ENCODE measurements at regions not wholly inside any gene's neighbourhood (a gene's known extent, or its start where the extent isn't known, plus 50 kb on each side); places are given as distances from the start of the nearest gene placed in this dataset.

DNA sequence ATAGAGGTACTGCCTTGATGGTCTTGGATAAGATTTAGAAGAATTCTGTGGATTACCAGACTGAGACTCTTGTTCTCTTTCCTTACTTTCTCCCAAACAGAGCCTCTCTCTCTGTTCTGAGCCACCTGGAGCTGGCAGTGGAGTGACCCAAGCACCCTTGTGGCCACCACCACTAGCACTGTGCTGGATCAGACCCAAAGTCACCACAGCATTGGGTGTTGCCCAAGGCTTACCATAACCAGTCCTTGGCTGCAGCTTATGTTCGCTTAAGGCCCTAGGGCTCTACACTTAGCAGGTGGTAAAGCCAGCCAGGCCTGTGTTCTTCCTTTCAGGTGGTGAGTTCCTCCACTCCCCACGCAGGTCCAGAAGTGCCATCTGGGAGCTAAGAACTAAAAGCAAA lies 79.8 kb downstream of the SEM1 start:
- H3K9me3 ChIP-seq (ENCODE audit: control insufficient read depth in 1 of 2, insufficient read depth in 1 of 2, low read depth in 1 of 2, low read length in 2 of 2), result no peaks in the 10 kb centered on the region
- DNase-seq (ENCODE audit: low read depth, low spot score), result no peak
- H3K4me1 ChIP-seq (ENCODE audit: control insufficient read depth in 1 of 2, insufficient read depth in 2 of 2, low read length in 2 of 2), result no peaks in the 10 kb centered on the region
- ATAC-seq, result no peak
- RAD21 ChIA-PET (ENCODE audit: low non-redundant PET in 1 of 2, low total read pairs in 2 of 2, uncharacterized antibody in 2 of 2, unreplicated experiment in 2 of 2), result no interaction called here
- no peaks in the 10 kb centered on the region for H3K79me2 ChIP-seq (ENCODE audit: insufficient read depth, low read length)
- POLR2A ChIA-PET, result no interaction called here
- H3K9me2 ChIP-seq (ENCODE audit: insufficient read depth), result no peaks in the 10 kb centered on the region
- no peak overlapping the region for H2AFZ ChIP-seq (ENCODE audit: low read depth, low read length, poor library complexity, severe bottlenecking)
- H3K36me3 ChIP-seq (ENCODE audit: control insufficient read depth in 1 of 2, insufficient read depth in 2 of 2, low read length in 2 of 2), result no peaks in the 10 kb centered on the region
- no TSS peak for BruUV-seq (replicated peaks)
- no peak overlapping the region for H3K9ac ChIP-seq (ENCODE audit: low read length)
- H3K27me3 ChIP-seq (ENCODE audit: insufficient read depth, low read length), result no peaks in the 10 kb centered on the region
- H4K20me1 ChIP-seq (ENCODE audit: insufficient read depth), result no peaks in the 10 kb centered on the region
- no peak overlapping the region for H3K4me3 ChIP-seq (replicated peaks in 1 of 2; ENCODE audit: low read depth in 1 of 2, low read length in 2 of 2)
- CTCF ChIA-PET, result no interaction called here
- TF ChIP-seq POLR2AphosphoS5 (IDR thresholded peaks at IDR 0.05; ENCODE audit: low read depth, low read length), result no peak
- TF ChIP-seq CEBPB (IDR thresholded peaks at IDR 0.05; ENCODE audit: low read depth), result no peak
- TF ChIP-seq, protein P1, sequence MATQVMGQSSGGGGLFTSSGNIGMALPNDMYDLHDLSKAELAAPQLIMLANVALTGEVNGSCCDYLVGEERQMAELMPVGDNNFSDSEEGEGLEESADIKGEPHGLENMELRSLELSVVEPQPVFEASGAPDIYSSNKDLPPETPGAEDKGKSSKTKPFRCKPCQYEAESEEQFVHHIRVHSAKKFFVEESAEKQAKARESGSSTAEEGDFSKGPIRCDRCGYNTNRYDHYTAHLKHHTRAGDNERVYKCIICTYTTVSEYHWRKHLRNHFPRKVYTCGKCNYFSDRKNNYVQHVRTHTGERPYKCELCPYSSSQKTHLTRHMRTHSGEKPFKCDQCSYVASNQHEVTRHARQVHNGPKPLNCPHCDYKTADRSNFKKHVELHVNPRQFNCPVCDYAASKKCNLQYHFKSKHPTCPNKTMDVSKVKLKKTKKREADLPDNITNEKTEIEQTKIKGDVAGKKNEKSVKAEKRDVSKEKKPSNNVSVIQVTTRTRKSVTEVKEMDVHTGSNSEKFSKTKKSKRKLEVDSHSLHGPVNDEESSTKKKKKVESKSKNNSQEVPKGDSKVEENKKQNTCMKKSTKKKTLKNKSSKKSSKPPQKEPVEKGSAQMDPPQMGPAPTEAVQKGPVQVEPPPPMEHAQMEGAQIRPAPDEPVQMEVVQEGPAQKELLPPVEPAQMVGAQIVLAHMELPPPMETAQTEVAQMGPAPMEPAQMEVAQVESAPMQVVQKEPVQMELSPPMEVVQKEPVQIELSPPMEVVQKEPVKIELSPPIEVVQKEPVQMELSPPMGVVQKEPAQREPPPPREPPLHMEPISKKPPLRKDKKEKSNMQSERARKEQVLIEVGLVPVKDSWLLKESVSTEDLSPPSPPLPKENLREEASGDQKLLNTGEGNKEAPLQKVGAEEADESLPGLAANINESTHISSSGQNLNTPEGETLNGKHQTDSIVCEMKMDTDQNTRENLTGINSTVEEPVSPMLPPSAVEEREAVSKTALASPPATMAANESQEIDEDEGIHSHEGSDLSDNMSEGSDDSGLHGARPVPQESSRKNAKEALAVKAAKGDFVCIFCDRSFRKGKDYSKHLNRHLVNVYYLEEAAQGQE (IDR thresholded peaks at IDR 0.05; ENCODE audit: low read depth), result no peak
- TF ChIP-seq, protein P2, sequence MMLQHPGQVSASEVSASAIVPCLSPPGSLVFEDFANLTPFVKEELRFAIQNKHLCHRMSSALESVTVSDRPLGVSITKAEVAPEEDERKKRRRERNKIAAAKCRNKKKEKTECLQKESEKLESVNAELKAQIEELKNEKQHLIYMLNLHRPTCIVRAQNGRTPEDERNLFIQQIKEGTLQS (IDR thresholded peaks at IDR 0.05), result no peak
- TF ChIP-seq EZH2phosphoT487 (IDR thresholded peaks at IDR 0.05; ENCODE audit: borderline replicate concordance), result no peak
- no peak for TF ChIP-seq EZH2 (IDR thresholded peaks at IDR 0.05)
- TF ChIP-seq CBX3 (IDR thresholded peaks at IDR 0.05; ENCODE audit: low read depth), result no peak
- intact Hi-C loops (cut with micrococcal nuclease), result no loop called here
- H3K4me2 ChIP-seq (ENCODE audit: low read length), result no peak overlapping the region
- no peak overlapping the region for H3K27ac ChIP-seq (ENCODE audit: low read depth, low read length)

DNA sequence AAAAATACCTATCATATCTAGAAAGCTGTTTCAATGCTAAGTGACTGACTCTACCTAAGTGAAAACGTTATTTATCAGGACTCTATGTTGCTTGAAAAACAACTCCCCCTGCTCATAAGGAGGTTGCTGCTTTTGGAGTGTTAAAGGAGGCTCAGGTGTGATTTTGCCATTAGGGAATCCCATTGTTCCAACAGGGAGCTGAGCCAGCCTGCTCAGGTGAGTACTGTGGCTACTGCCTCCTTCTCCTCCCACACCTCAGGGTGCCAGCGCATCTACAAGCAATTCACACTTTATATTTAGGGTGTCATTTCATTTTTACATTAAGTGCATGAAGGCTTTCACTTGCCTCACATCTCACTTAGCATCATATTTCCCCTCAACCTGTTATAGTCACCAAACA lies 84.7 kb downstream of the SEM1 start:
- DNase-seq (ENCODE audit: low read depth, low spot score) (no peak), ATAC-seq (no peak)
- RAD21 ChIA-PET (ENCODE audit: low non-redundant PET in 1 of 2, low total read pairs in 2 of 2, uncharacterized antibody in 2 of 2, unreplicated experiment in 2 of 2), result no interaction called here
- H3K4me2 ChIP-seq (ENCODE audit: low read length), result no peak overlapping the region
- H3K4me1 ChIP-seq (ENCODE audit: control insufficient read depth in 1 of 2, insufficient read depth in 2 of 2, low read length in 2 of 2), result no peaks in the 10 kb centered on the region
- no peak overlapping the region for H2AFZ ChIP-seq (ENCODE audit: low read depth, low read length, poor library complexity, severe bottlenecking)
- no peaks in the 10 kb centered on the region for H3K9me3 ChIP-seq (ENCODE audit: control insufficient read depth in 1 of 2, insufficient read depth in 1 of 2, low read depth in 1 of 2, low read length in 2 of 2)
- intact Hi-C loops (cut with micrococcal nuclease), result no loop called here
- H3K27me3 ChIP-seq (ENCODE audit: insufficient read depth, low read length), result no peaks in the 10 kb centered on the region
- POLR2A ChIA-PET, result no interaction called here
- no peaks in the 10 kb centered on the region for H3K9me2 ChIP-seq (ENCODE audit: insufficient read depth)
- H3K27ac ChIP-seq (ENCODE audit: low read depth, low read length), result no peak overlapping the region
- H3K79me2 ChIP-seq (ENCODE audit: insufficient read depth, low read length), result no peaks in the 10 kb centered on the region
- BruUV-seq (replicated peaks), result no TSS peak
- H3K9ac ChIP-seq (ENCODE audit: low read length), result no peak overlapping the region
- CTCF ChIA-PET, result no interaction called here
- no peaks in the 10 kb centered on the region for H3K36me3 ChIP-seq (ENCODE audit: control insufficient read depth in 1 of 2, insufficient read depth in 2 of 2, low read length in 2 of 2)
- H4K20me1 ChIP-seq (ENCODE audit: insufficient read depth), result no peaks in the 10 kb centered on the region
- H3K4me3 ChIP-seq (replicated peaks in 1 of 2; ENCODE audit: low read depth in 1 of 2, low read length in 2 of 2), result no peak overlapping the region
- no peak for TF ChIP-seq JUND (IDR thresholded peaks at IDR 0.05)
- no peak for TF ChIP-seq EGR1 (IDR thresholded peaks at IDR 0.05; ENCODE audit: low read depth)
- no peak for TF ChIP-seq MAX (IDR thresholded peaks at IDR 0.05)
- no peak for TF ChIP-seq ZFX (IDR thresholded peaks at IDR 0.05)
- no peak for TF ChIP-seq TCF7L2 (IDR thresholded peaks at IDR 0.05; ENCODE audit: borderline replicate concordance, extremely low read depth, insufficient read depth, insufficient read length)
- no peak for TF ChIP-seq YY1 (IDR thresholded peaks at IDR 0.05; ENCODE audit: extremely low read depth, insufficient replicate concordance, low read depth, low read length)
- TF ChIP-seq RAD21 (IDR thresholded peaks at IDR 0.05; ENCODE audit: low read depth), result no peak
- no peak for TF ChIP-seq EZH2 (IDR thresholded peaks at IDR 0.05)
- TF ChIP-seq ELF1 (IDR thresholded peaks at IDR 0.05; ENCODE audit: borderline replicate concordance, low read depth), result no peak
- TF ChIP-seq POLR2AphosphoS5 (IDR thresholded peaks at IDR 0.05; ENCODE audit: low read depth, low read length), result no peak
- TF ChIP-seq, protein P1 (IDR thresholded peaks at IDR 0.05; ENCODE audit: low read depth), result no peak

Data from HCT116 (cell line).